ENCODE measurements at regions not wholly inside any gene's neighbourhood (a gene's known extent, or its start where the extent isn't known, plus 50 kb on each side); places are given as distances from the start of the nearest gene placed in this dataset.

- DNase-seq (ENCODE audit: unreplicated experiment), result no peak
- H3K9me3 Mint-ChIP-seq (ENCODE audit: unreplicated experiment), result no peaks in the 10 kb centered on the region
- no peak for TF ChIP-seq CTCF (IDR thresholded peaks at IDR 0.05; ENCODE audit: unreplicated experiment)
- ChIA-PET CTCF (interaction anchor here (0.9 to 1.1 kb wide), 2 partner anchors 9 to 345 kb away, joined by 3 to 4 read pairs; no protein-coding TSS in a partner anchor), POLR2A (interaction anchor here (0.6 to 0.9 kb wide), 3 partner anchors 53 to 1598 kb away, joined by 3 to 4 read pairs (median 3); no protein-coding TSS in a partner anchor)
- H3K4me1 Mint-ChIP-seq (ENCODE audit: insufficient read depth, unreplicated experiment), result peaks cover 9% of the 10 kb centered on the region
- H3K27me3 Mint-ChIP-seq (ENCODE audit: insufficient read depth, unreplicated experiment), result no peaks in the 10 kb centered on the region
- intact Hi-C loops (cut with micrococcal nuclease), result no loop called here
- H3K27ac Mint-ChIP-seq (ENCODE audit: low read depth, unreplicated experiment), result no peak overlapping the region
- no peak overlapping the region for H3K4me3 Mint-ChIP-seq (ENCODE audit: unreplicated experiment)
- no TSS peak for BruUV-seq (replicated peaks)
- H3K36me3 Mint-ChIP-seq (ENCODE audit: insufficient read depth, unreplicated experiment), result no peaks in the 10 kb centered on the region
Observed at GRCh38 chr12:105765053-105766014, 373.4 kb downstream of the NUAK1 start.

DNA sequence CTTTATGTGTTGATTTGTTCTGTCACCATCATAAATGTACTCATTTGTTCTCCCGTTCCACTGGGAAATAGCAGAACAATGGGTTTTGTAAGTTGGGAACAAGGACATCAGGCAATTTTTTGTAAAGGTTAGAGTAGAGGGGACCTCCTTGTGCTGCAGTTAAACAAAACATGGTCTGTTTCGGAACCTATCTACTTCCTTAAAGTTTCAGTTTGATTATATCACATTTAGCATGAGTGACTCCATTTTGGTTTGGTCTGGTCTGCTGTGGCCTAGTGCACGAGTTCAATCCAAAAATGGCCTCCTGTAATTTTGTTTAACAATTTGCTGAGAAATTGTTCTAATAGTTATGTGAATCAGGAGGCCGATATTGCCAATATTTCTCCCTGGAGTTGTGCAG is 372.7 kb downstream of the NUAK1 start:
- intact Hi-C loops (cut with micrococcal nuclease), result no loop called here
- TF ChIP-seq CTCF (IDR thresholded peaks at IDR 0.05; ENCODE audit: unreplicated experiment), result no peak
- Mint-ChIP-seq H3K4me3 (ENCODE audit: unreplicated experiment) (no peak overlapping the region), H3K27ac (ENCODE audit: low read depth, unreplicated experiment) (no peak overlapping the region), H3K9me3 (ENCODE audit: unreplicated experiment) (no peaks in the 10 kb centered on the region), H3K27me3 (ENCODE audit: insufficient read depth, unreplicated experiment) (no peaks in the 10 kb centered on the region), H3K4me1 (ENCODE audit: insufficient read depth, unreplicated experiment) (peaks cover 7% of the 10 kb centered on the region), H3K36me3 (ENCODE audit: insufficient read depth, unreplicated experiment) (no peaks in the 10 kb centered on the region)
- ChIA-PET CTCF (interaction anchor here (0.9 to 1.1 kb wide), 2 partner anchors 10 to 345 kb away, joined by 3 to 4 read pairs; no protein-coding TSS in a partner anchor), POLR2A (no interaction called here)
- no peak for DNase-seq (ENCODE audit: unreplicated experiment)
- no TSS peak for BruUV-seq (replicated peaks)

DNA sequence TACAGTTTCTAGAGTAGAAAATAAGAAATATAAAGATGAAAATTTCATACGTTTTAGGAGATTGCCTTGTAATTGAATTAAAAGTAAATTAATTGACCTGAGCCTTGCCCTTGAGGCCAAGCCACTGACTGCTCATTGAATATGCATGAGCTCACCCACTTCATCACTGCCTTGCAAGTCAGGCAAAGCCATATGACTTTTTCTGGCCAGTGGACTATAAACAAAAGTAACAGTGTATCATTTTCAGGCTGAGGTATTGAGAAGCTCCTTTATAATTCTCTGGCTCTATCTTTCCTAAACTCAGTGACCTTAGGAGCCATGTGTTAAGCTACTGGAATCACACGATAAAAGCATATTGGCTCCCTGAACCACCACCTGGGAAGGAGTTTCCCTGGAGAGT is 369.3 kb downstream of the NUAK1 start:
- ChIA-PET CTCF (no interaction called here), POLR2A (no interaction called here)
- no peaks in the 10 kb centered on the region for H3K4me1 Mint-ChIP-seq (ENCODE audit: insufficient read depth, unreplicated experiment)
- no peak for TF ChIP-seq CTCF (IDR thresholded peaks at IDR 0.05; ENCODE audit: unreplicated experiment)
- no TSS peak for BruUV-seq (replicated peaks)
- no peaks in the 10 kb centered on the region for H3K27me3 Mint-ChIP-seq (ENCODE audit: insufficient read depth, unreplicated experiment)
- no peak overlapping the region for H3K4me3 Mint-ChIP-seq (ENCODE audit: unreplicated experiment)
- H3K36me3 Mint-ChIP-seq (ENCODE audit: insufficient read depth, unreplicated experiment), result no peaks in the 10 kb centered on the region
- no peak for DNase-seq (ENCODE audit: unreplicated experiment)
- no peaks in the 10 kb centered on the region for H3K9me3 Mint-ChIP-seq (ENCODE audit: unreplicated experiment)
- H3K27ac Mint-ChIP-seq (ENCODE audit: low read depth, unreplicated experiment), result no peak overlapping the region
- intact Hi-C loops (cut with micrococcal nuclease), result no loop called here

GRCh38 chr12:105773471-105773870 is 365.3 kb downstream of the NUAK1 start:
- no peaks in the 10 kb centered on the region for H3K36me3 Mint-ChIP-seq (ENCODE audit: insufficient read depth, unreplicated experiment)
- ChIA-PET CTCF (interaction anchor here (0.6 to 3.0 kb wide), 3 partner anchors 119 to 362 kb away, joined by 3 to 11 read pairs (median 4); no protein-coding TSS in a partner anchor), POLR2A (no interaction called here)
- TF ChIP-seq CTCF (IDR thresholded peaks at IDR 0.05; ENCODE audit: unreplicated experiment), result no peak
- no peaks in the 10 kb centered on the region for H3K4me1 Mint-ChIP-seq (ENCODE audit: insufficient read depth, unreplicated experiment)
- DNase-seq (ENCODE audit: unreplicated experiment), result no peak
- H3K9me3 Mint-ChIP-seq (ENCODE audit: unreplicated experiment), result no peaks in the 10 kb centered on the region
- H3K27me3 Mint-ChIP-seq (ENCODE audit: insufficient read depth, unreplicated experiment), result no peaks in the 10 kb centered on the region
- H3K27ac Mint-ChIP-seq (ENCODE audit: low read depth, unreplicated experiment), result no peak overlapping the region
- intact Hi-C loops (cut with micrococcal nuclease), result no loop called here
- no peak overlapping the region for H3K4me3 Mint-ChIP-seq (ENCODE audit: unreplicated experiment)
- BruUV-seq (replicated peaks), result no TSS peak

Data from MCF 10A (cell line).